ENCODE measurements at regions not wholly inside any gene's neighbourhood (a gene's known extent, or its start where the extent isn't known, plus 50 kb on each side); places are given as distances from the start of the nearest gene placed in this dataset.

- DNase-seq (ENCODE audit: low read depth) = no peak
Observed at GRCh38 chrX:131778269-131779218, 234.7 kb downstream of the OR13H1 start.

DNA sequence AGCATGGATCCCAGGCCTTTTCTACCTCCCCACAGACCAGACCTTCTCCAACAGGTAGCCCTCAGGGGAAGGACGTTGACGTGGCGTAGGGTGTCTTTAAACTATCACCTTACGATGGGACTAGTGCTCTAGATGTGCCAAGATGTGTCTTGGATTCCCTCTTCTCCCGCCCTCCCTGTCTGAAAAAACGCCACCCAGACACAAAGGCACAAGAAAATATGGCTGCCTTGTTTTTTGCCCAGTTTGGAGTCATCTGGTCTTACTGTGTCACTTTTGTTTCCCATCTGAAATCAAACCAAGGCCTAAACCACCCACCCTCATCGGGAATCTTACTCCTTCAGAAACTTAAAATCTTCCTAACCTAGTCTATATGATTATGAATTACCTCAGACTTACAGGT lies 235.4 kb downstream of the OR13H1 start:
- DNase-seq (ENCODE audit: low read depth) = no peak

- DNase-seq (ENCODE audit: low read depth) = no peak
Observed at GRCh38 chrX:131779741-131780140, 235.9 kb downstream of the OR13H1 start.

- no peak for DNase-seq (ENCODE audit: low read depth)
Observed at GRCh38 chrX:131782646-131783045, 238.8 kb downstream of the OR13H1 start.

DNA sequence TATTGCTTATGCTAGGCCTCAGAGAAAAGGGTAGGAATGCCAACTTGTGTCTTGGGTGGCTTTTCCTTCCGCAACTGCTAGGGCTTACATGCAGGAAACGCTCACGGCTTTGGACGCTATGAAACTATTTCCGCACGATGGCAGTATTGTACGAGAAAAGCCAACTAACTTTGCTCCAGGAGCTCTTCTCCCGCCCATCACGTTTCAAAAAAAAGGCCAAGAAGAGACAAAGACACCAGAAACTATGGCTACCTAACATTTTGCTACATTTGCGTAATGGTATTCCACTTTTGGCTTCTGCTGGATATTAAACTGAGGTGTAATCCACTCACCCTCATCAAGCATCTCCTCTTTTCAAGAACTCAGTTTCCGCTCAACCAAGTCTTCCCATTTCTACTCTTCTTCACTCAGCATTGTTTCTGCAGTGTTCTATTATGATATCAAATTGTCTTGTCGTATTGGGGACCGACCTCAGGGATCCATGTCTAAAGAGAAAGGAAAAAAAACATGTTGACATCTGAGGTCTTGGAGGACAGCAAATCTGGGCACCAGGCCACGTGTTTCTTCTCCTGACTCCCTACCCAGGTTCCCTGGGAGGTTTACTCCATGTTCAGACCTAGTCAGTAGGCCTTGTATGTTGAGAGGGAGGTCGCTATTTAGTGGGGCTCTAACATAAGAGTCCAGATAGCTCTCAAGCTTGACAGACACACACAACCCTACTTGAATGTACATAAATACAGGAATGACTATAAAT lies 239.4 kb upstream of the STK26 start:
- DNase-seq (ENCODE audit: low read depth) = peak; percentile 84

GRCh38 chrX:131789664-131790063 lies 233.4 kb upstream of the STK26 start:
- DNase-seq (ENCODE audit: low read depth) = no peak

GRCh38 chrX:131791608-131792355 lies 231.3 kb upstream of the STK26 start:
- DNase-seq (ENCODE audit: low read depth) = no peak

GRCh38 chrX:131792356-131792749 lies 230.7 kb upstream of the STK26 start:
- DNase-seq (ENCODE audit: low read depth) = peak; percentile 83

DNA sequence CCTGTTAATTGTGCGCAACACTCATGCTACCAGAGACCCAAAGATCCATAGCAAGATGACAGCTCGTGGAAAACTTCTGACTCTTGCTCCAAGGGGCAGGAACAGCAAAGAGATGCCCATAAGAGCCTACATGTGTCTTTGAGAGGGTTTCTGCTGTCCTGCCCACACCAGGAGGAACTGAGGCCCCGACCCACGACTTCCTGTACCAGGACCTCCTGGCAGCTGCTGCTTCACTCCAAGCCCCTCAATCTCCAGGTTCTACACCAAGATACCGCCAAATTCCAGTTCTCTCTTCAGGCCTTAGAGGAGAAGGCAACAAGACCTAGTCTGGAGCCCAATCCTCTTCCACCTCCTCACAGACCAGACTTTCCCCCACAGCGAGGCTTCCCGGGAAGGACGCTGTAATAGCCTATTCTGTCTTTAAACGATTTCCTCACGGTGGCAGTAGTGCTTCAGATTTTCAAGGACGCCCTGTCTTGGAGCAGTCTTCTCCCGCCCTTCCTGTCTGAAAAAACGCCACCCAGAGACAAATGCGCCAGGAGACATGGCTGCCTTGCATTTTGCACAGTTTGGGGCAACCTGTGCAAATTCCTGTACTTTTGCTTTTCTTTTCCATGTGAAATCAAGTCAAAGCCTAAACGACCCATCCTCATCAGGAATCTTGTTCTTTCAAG lies 230.2 kb upstream of the STK26 start:
- peak; percentile 87 for DNase-seq (ENCODE audit: low read depth)

GRCh38 chrX:131795442-131796229 lies 227.5 kb upstream of the STK26 start:
- DNase-seq (ENCODE audit: low read depth) = no peak

GRCh38 chrX:131801066-131801465 lies 222.0 kb upstream of the STK26 start:
- no peak for DNase-seq (ENCODE audit: low read depth)

DNA sequence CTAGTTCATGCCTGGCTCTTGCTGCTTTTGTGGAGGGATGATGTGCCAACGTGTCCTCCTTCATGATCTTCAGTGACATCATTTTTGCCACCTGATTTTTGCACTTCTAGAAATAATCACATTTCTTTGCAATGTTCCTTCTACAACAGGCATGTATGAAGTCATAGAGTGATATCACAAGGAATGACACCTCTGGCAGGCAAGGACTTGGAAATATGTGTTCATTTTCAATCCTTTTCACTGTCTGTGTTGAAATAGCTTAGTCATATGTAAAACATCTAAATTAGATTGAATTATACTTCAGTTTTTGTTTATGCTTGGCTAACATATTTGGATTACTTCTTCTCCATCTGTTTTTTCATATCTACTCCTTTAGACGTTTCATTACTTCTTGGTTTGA lies 221.2 kb upstream of the STK26 start:
- no peak for DNase-seq (ENCODE audit: low read depth)

GRCh38 chrX:131802836-131803626 lies 220.1 kb upstream of the STK26 start:
- peak; percentile 48 for DNase-seq (ENCODE audit: low read depth)

GRCh38 chrX:131812847-131813825 lies 210.0 kb upstream of the STK26 start:
- DNase-seq (ENCODE audit: low read depth) = peak; percentile 76

GRCh38 chrX:131816551-131817136 lies 206.5 kb upstream of the STK26 start:
- DNase-seq (ENCODE audit: low read depth) = peak; percentile 78

DNA sequence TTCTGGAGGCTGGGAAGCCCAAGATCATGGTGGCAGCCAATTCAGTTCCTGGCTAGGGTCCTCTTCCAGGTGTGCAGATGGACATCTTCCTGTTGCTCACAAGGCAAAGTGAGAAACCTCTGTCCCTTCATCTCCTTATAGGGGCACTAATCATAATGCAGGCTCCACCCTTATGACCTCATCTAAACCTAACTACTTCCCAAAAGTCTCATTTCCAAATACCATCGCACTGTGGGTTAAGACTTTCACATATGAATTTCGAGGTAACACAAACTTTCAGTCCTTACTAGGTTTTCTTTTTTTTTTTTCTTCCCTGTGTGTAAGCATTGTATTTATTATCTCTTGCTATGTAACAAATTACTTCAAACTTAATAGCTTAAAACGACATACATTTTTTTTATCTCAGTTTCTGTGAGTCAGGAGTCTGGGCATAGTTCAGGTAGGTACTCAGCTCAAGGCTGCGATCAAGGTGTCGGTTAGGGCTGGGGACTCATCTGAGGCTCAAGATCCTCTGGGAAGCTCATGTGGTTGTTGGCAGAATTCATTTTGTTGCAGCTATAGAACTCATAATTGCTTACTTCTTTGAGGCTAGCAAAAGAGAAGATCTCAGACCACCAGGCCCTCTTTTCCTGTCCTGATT lies 204.7 kb upstream of the STK26 start:
- DNase-seq (ENCODE audit: low read depth) = no peak

DNA sequence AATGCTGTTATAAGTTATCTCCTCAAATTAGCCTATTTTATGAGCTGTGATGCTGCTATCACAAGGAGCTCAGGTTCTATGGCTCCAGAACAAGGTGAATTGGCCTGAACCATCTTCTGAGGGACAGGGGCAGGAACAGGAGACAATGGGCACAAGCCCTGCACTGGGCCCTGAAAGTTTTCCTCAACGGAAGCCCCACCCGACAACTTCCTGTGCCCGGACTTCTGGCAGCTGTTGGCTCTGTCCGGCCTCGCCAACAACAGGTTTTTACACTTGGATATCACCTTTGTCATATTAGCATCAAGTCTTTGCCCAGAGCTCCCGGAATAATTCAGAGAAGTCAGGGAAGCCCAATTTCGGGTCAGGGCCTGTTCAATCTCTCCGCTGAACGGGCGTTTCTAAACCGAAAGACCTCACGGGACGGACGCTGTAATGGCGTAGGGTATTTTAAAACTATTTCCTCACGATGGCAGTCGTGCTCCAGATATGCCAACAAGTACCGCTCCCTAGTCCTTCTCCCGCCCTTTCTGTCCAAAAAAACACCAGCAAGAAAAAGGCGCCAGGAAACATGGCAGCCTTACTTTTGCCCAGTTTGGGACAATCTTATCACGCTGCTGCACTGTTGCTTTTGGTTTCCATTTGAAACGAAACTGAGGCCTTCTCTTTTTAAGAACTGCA lies 201.0 kb upstream of the STK26 start:
- DNase-seq (ENCODE audit: low read depth) = peak; percentile 65
